Astrocyte of the spinal cord (primary cell): ENCODE measurements at regions not wholly inside any gene's neighbourhood (a gene's known extent, or its start where the extent isn't known, plus 50 kb on each side); places are given as distances from the start of the nearest gene placed in this dataset.

Experiments used
- DNase-seq: peaks from one replicate; pipeline ENCODE4 v3.0.0; 2011; ENCODE audit warnings: low read depth, low spot score
- H3K4me3 ChIP-seq: 2 replicates; pipeline ENCODE4 v1.5.1; 2011; ENCODE audit warnings: low read depth, mild to moderate bottlenecking, low read length, moderate library complexity
- CTCF ChIP-seq: IDR thresholded peaks from 2 replicates; pipeline ENCODE4 v1.5.1; 2012; ENCODE audit warnings: low read depth, mild to moderate bottlenecking, low read length, inconsistent platforms
- in situ Hi-C: cut with HindIII; loops from 2 replicates; pipeline ENCODE4 v1.10.0; 2017; ENCODE audit warnings: low sequenced_read_pairs

DNA sequence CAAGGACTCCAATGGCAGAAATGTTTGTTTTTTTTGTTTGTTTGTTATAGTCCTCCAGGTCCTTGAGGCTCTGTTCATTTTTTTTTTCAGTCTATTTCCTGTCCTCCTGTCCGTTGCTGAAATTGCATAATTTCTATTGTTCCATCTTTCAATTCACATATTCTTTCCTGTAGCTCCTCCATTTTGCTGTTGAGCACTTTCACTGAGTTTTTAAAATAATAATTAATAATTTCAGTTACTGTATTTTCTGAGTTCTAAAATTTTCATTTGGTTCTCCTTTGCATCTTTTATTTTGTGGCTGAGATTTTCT is 202.3 kb upstream of the AGR3 start:
- no peak for TF ChIP-seq CTCF
- H3K4me3 ChIP-seq = no peak overlapping the region
- no peak for DNase-seq
- in situ Hi-C loops = no loop called here

- no peak for TF ChIP-seq CTCF
- no peak overlapping the region for H3K4me3 ChIP-seq
- in situ Hi-C loops = no loop called here
- DNase-seq = no peak
Observed at GRCh38 chr7:17085186-17085585, 203.4 kb upstream of the AGR3 start.

- TF ChIP-seq CTCF = no peak
Observed at GRCh38 chr7:17086403-17086802, 204.6 kb upstream of the AGR3 start.

DNA sequence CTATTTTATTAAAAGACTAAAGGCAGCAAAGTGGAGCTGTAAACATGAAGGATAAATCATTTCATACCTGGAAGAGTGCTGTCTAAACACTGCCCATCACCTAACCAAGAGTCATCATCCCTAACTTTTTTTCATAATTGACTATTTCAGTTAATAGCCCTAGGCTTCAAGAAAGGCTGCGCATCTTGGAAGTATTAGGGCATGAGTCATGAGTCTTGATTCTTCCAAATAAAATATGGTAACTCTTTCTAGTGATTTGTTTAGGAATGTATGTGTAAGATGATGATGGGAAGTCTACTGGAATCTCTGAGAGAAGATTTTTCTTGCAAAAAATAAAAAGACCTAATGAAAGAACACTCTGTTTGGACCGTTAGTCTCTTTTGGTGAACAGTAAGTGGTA is 207.7 kb upstream of the AHR start:
- DNase-seq = peak; percentile 78
- TF ChIP-seq CTCF = no peak
- in situ Hi-C loops = no loop called here

More at GRCh38 chr7:17086403-17086802, 204.6 kb upstream of the AGR3 start:
- in situ Hi-C loops = no loop called here
- no peak for DNase-seq
- H3K4me3 ChIP-seq = no peak overlapping the region

DNA sequence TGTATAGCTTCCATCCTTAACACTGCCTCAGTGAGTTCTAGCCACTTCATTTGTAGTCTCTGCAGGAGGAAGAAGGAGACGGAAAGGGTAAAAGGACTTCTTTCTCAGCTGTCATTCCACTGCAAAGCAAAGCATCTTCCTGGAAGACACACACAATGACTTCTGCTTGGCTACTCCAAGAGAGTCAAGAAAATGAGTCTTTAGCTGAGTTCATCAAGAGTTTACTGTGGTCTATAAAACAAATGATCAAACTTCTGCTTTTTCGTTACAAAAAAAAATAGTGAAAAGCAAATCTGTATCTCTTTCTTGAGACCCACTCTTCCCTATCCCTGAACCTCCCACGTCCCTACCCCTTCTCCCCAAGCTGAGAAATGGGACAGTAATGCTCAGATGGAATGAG is 205.0 kb upstream of the AHR start:
- in situ Hi-C loops = no loop called here

More for the DNA sequence above, 207.7 kb upstream of the AHR start:
- H3K4me3 ChIP-seq = no peak overlapping the region

GRCh38 chr7:17094963-17095574 is 203.4 kb upstream of the AHR start:
- peak; percentile 43 for DNase-seq
- no peak overlapping the region for H3K4me3 ChIP-seq
- in situ Hi-C loops = no loop called here
- no peak for TF ChIP-seq CTCF

More for the DNA sequence above, 205.0 kb upstream of the AHR start:
- no peak for DNase-seq
- TF ChIP-seq CTCF = no peak
- H3K4me3 ChIP-seq = no peak overlapping the region

DNA sequence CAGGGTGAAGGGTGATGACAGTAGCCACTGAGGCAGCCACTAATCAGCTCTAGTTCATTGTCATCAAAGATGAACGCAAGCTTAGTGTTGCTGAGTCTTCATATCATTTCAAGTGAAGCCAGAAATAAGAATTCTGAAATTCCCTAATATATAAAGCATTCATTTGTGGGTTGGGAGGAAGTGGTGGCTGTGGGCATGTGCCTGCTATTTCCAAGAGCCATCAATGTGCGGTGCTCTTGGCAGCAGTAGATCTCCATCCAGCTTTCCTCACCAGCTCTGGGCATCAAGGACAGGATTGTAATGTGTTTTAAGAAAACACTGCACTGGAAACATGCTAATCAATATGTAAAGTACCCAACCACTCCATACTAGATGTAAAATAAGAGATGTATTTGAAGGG is 202.5 kb upstream of the AHR start:
- no peak overlapping the region for H3K4me3 ChIP-seq
- DNase-seq = no peak
- in situ Hi-C loops = no loop called here
- TF ChIP-seq CTCF = no peak
